ENCODE measurements at regions not wholly inside any gene's neighbourhood (a gene's known extent, or its start where the extent isn't known, plus 50 kb on each side); places are given as distances from the start of the nearest gene placed in this dataset.

DNA sequence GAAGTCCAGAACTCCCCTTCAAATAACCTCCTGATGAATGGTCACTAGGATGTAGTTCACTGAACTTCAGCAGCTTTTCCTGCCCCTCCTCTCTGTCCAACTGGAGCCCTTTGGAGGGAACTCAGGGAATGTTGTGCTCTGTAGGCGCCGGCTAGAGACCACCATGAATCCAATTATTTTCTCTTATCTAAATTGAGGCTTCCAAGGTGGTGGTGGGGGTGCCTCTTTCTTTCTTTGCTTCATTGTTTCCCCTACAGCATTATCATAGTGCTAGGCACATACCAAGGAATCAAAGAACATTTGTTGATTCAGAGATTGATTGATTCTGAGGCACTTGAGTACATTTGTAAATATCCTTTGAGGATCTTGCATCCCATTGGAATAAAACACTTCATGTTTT, 426.6 kb upstream of the PLXNA2 start:
- POLR2A ChIA-PET (ENCODE audit: unreplicated experiment), result no interaction called here

DNA sequence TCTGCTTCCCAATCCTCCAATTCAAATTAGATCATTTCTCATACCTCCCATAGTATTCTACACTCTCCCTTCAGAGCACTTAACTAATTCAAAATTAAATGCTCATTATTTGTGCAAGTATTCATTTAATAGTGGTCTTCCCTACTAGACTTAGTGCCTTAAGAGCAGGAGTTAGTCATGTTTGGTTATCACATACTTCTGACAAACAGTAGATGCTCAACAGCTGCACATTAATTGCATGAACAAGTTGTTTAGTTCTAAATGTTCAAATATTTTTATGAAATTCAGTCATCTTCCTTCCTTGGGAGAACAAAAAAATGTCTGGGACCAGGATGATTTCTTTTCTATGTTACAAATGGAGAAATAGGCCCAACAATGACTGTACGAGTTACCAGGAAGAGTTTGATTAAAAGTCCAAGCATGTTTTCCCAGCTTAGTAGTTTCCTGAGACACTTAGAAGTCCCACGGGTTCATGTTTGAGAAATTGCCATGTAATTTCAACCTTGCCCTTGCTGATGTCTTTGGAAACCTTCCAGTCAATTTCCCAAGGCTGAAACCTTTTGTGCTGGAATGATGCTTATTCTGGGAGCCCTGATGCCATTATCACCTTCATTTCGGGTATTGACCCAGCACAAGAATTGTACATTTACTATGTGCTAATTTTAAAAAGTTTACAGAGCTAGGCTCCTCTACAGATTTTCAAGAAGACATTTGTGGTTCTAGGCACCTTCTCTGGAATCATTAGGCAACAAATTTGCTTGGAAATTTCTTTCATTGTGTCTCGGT, 437.9 kb upstream of the PLXNA2 start:
- DNase-seq, result no peak
- Histone ChIP-seq H4K20me1 (ENCODE audit: insufficient read depth) (no peaks in the 10 kb centered on the region), H3K9me3 (ENCODE audit: insufficient read depth, low read depth) (no peaks in the 10 kb centered on the region), H3K4me1 (replicated peaks; ENCODE audit: insufficient read depth) (no peaks in the 10 kb centered on the region), H3K9me2 (ENCODE audit: insufficient read depth) (no peaks in the 10 kb centered on the region), H3K4me3 (no peak overlapping the region), H2AFZ (no peak overlapping the region), H3K27ac (no peak overlapping the region), H3K36me3 (ENCODE audit: low read depth) (no peaks in the 10 kb centered on the region), H3K4me2 (no peak overlapping the region), H3F3A (ENCODE audit: insufficient read depth, low read depth) (no peaks in the 10 kb centered on the region), H3K27me3 (ENCODE audit: insufficient read depth, low read depth) (peaks cover 31% of the 10 kb centered on the region), H3K79me2 (ENCODE audit: low read depth) (no peaks in the 10 kb centered on the region)
- POLR2A ChIA-PET (ENCODE audit: unreplicated experiment), result interaction anchor here (0.6 kb wide), 1 partner anchor 270 kb away, joined by 3 read pairs; no protein-coding TSS in a partner anchor
- TF ChIP-seq EZH2 (IDR thresholded peaks at IDR 0.05; ENCODE audit: low read depth), result no peak
- TF ChIP-seq CTCF (conservative IDR thresholded peaks at IDR 0.05), result no peak
- no TSS peak for BruUV-seq (replicated peaks)
- intact Hi-C loops (cut with micrococcal nuclease; ENCODE audit: unreplicated experiment), result no loop called here
- CTCF ChIA-PET, result interaction anchor here (0.6 kb wide), 1 partner anchor 441 kb away, joined by 16 read pairs; no protein-coding TSS in a partner anchor

More for the DNA sequence above, 426.6 kb upstream of the PLXNA2 start:
- Histone ChIP-seq H3K9me3 (ENCODE audit: insufficient read depth, low read depth) (no peaks in the 10 kb centered on the region), H3K4me3 (no peak overlapping the region), H3K27me3 (ENCODE audit: insufficient read depth, low read depth) (peaks cover 8% of the 10 kb centered on the region; the same call in 1 of the 2 replicates), H3F3A (ENCODE audit: insufficient read depth, low read depth) (no peaks in the 10 kb centered on the region), H3K79me2 (ENCODE audit: low read depth) (no peaks in the 10 kb centered on the region), H3K9me2 (ENCODE audit: insufficient read depth) (no peaks in the 10 kb centered on the region), H2AFZ (no peak overlapping the region), H4K20me1 (ENCODE audit: insufficient read depth) (no peaks in the 10 kb centered on the region), H3K4me2 (no peak overlapping the region), H3K27ac (no peak overlapping the region), H3K4me1 (replicated peaks; ENCODE audit: insufficient read depth) (no peaks in the 10 kb centered on the region), H3K36me3 (ENCODE audit: low read depth) (no peaks in the 10 kb centered on the region)
- CTCF ChIA-PET, result no interaction called here
- TF ChIP-seq CTCF (conservative IDR thresholded peaks at IDR 0.05), result no peak
- TF ChIP-seq EZH2 (IDR thresholded peaks at IDR 0.05; ENCODE audit: low read depth), result no peak
- BruUV-seq (replicated peaks), result no TSS peak
- intact Hi-C loops (cut with micrococcal nuclease; ENCODE audit: unreplicated experiment), result no loop called here
- DNase-seq, result no peak

DNA sequence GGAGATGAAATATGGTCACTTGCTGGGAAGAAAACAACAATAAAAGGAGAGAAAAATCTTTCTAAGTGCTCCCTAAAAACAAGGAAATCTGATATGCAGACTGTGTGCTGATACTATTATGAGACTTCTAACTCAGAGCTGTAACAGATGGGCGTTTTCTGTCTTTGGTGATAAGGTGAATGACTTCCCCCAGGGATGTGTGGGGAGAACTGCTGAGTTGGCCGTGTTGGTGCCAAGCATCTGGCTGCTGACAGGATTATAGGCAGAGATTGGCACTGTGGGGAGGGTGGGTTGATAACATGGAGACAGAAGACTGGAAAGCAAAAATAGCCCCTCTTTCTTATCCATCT, 438.5 kb upstream of the PLXNA2 start:
- intact Hi-C loops (cut with micrococcal nuclease; ENCODE audit: unreplicated experiment), result no loop called here
- H3K27me3 ChIP-seq (ENCODE audit: insufficient read depth, low read depth), result peaks cover 26% of the 10 kb centered on the region
- no peaks in the 10 kb centered on the region for H4K20me1 ChIP-seq (ENCODE audit: insufficient read depth)
- ChIA-PET POLR2A (ENCODE audit: unreplicated experiment) (interaction anchor here (0.6 kb wide), 1 partner anchor 270 kb away, joined by 3 read pairs; no protein-coding TSS in a partner anchor), CTCF (no interaction called here)
- H3K4me1 ChIP-seq (replicated peaks; ENCODE audit: insufficient read depth), result no peaks in the 10 kb centered on the region
- no peak overlapping the region for H3K4me3 ChIP-seq
- no peak overlapping the region for H3K27ac ChIP-seq
- no peak overlapping the region for H3K4me2 ChIP-seq
- H3K36me3 ChIP-seq (ENCODE audit: low read depth), result no peaks in the 10 kb centered on the region
- no TSS peak for BruUV-seq (replicated peaks)
- no peaks in the 10 kb centered on the region for H3K9me3 ChIP-seq (ENCODE audit: insufficient read depth, low read depth)
- no peak for DNase-seq
- TF ChIP-seq EZH2 (IDR thresholded peaks at IDR 0.05; ENCODE audit: low read depth) (no peak), CTCF (conservative IDR thresholded peaks at IDR 0.05) (no peak)
- no peaks in the 10 kb centered on the region for H3K79me2 ChIP-seq (ENCODE audit: low read depth)
- H2AFZ ChIP-seq, result no peak overlapping the region
- H3F3A ChIP-seq (ENCODE audit: insufficient read depth, low read depth), result no peaks in the 10 kb centered on the region
- H3K9me2 ChIP-seq (ENCODE audit: insufficient read depth), result no peaks in the 10 kb centered on the region

All from PC-9 (cell line).